GM20000 (cell line): ENCODE measurements at regions not wholly inside any gene's neighbourhood (a gene's known extent, or its start where the extent isn't known, plus 50 kb on each side); places are given as distances from the start of the nearest gene placed in this dataset.

ENCODE experiments used
- DNase-seq: peaks from one replicate; pipeline ENCODE4 v3.0.0; 2012; ENCODE audit warnings: low spot score
- TF ChIP-seq, protein P1 (sequence below): IDR thresholded peaks from 2 replicates; pipeline ENCODE4 v1.5.1; 2012; ENCODE audit warnings: mild to moderate bottlenecking, control low read depth; ENCODE audit errors: extremely low read depth, missing control alignments

- no peak for DNase-seq
- TF ChIP-seq, protein P1, sequence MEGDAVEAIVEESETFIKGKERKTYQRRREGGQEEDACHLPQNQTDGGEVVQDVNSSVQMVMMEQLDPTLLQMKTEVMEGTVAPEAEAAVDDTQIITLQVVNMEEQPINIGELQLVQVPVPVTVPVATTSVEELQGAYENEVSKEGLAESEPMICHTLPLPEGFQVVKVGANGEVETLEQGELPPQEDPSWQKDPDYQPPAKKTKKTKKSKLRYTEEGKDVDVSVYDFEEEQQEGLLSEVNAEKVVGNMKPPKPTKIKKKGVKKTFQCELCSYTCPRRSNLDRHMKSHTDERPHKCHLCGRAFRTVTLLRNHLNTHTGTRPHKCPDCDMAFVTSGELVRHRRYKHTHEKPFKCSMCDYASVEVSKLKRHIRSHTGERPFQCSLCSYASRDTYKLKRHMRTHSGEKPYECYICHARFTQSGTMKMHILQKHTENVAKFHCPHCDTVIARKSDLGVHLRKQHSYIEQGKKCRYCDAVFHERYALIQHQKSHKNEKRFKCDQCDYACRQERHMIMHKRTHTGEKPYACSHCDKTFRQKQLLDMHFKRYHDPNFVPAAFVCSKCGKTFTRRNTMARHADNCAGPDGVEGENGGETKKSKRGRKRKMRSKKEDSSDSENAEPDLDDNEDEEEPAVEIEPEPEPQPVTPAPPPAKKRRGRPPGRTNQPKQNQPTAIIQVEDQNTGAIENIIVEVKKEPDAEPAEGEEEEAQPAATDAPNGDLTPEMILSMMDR: no peak
These were observed 71.5 kb upstream of the SMNDC1 start for GRCh38 chr10:110376021-110376766.

DNA sequence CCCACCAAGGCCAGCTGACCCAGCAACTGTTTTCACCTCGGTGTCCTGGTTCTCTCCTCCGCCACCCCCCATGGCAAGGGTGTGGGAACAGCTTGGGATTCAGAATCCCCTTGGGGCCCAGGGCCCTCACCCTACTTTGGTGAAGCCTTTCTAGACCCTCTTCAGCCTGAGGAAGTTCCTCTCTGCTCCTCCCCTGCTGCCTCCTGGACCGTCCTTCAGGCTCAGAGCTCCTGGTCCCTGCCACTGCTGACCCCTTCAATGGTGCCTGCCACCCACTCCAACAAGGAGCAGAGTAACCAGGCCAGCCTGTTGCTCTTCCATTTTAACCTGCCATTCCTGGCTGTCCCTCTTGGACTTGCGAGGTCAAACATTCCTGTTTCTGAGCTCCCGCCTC, 72.0 kb upstream of the SMNDC1 start:
- TF ChIP-seq, protein P1: no peak
- DNase-seq: no peak

GRCh38 chr10:110378006-110378405, 73.3 kb upstream of the SMNDC1 start:
- DNase-seq: no peak
- TF ChIP-seq, protein P1: no peak

DNA sequence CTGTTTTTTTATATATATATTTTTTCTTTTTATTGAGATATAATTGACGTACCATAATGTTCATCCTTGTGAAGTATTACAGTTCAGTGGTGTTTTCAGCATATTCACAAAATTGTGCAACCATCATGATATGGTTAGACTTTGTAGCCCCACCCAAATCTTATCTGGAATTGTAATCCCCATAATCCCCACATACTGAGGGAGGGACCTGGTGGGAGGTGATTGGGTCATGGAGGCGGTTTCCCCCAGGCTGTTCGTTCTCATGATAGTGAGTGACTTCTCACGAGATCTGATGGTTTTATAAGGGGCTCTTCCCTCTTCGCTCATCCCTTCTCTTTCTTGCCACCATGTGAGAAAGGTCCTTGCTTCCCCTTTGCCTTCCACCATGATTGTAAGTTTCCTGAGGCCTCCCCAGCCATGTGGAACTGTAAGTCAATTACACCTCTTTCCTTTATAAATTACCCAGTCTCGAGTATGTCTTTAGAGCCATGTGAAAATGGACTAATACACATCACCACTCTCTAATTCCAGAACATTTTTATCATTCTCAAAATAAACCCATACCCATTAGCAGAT, 73.9 kb upstream of the SMNDC1 start:
- no peak for DNase-seq
- TF ChIP-seq, protein P1: no peak

GRCh38 chr10:110379831-110380230, 75.1 kb upstream of the SMNDC1 start:
- TF ChIP-seq, protein P1: no peak
- DNase-seq: no peak

- no peak for DNase-seq
- TF ChIP-seq, protein P1: no peak
These were observed 75.6 kb upstream of the SMNDC1 start for GRCh38 chr10:110380293-110380692.

DNA sequence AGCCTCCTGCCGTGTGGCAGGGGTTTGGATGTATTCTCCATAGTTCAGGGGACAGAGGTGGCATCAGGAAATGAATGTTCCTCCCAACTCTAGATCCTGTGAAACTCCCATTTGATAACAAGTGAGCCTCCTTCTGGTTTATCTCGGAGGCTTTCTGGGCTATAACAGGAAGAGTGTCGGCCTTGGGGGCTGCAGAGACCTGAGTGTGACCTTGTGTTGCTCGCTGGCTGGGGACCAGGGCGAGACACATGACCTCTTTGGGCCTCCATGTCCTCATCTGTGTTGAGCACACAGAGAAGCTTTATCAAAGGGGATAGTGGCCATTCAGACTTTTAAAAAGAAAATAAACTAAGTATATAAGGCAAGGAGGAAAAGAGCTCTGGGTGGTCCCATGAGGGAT, 78.0 kb upstream of the SMNDC1 start:
- TF ChIP-seq, protein P1: no peak
- no peak for DNase-seq
